ENCODE measurements at regions not wholly inside any gene's neighbourhood (a gene's known extent, or its start where the extent isn't known, plus 50 kb on each side); places are given as distances from the start of the nearest gene placed in this dataset.

- TF ChIP-seq HOXB13 (CRISPR knock-in tag; IDR thresholded peaks at IDR 0.05; ENCODE audit: low read depth) (no peak), EP300 (IDR thresholded peaks at IDR 0.05) (no peak)
- DNase-seq (ENCODE audit: low read depth in 1 of 2, low spot score in 1 of 2) (no peak), ATAC-seq (no peak), FAIRE-seq (no peak)
- Histone ChIP-seq H3K4me3 (no peak overlapping the region), H3K4me2 (no peak overlapping the region), H3K9me3 (no peaks in the 10 kb centered on the region), H3K27ac (no peak overlapping the region), H3K4me1 (no peaks in the 10 kb centered on the region)
- POLR2A ChIA-PET, result no interaction called here
- 67% methylated on average over 9 of the region's 9 CpGs for WGBS (ENCODE audit: missing lambda C conversion rate)
- CTCF ChIA-PET, result no interaction called here
Observed at GRCh38 chr3:189457631-189458412, 173.4 kb upstream of the TP63 start.

DNA sequence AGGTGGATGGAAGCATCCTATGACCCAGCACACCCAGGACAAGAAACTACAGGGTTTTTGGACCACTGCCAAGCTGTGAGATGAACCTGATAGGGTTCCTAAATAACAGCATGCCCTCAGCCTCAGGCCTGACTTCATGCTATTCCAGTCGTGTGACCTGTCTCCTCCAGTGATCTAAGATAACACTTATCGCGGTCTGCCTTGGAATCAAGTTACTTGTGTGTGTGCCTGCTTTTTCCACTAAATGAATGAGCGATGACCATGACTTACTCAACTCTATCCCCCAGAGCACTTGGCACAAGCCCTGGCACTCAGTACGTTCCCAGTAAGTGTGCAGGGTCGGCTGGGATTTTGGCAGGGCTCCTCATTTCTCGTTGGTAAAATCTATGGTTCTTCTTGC lies 172.7 kb upstream of the TP63 start:
- H3K9me3 ChIP-seq, result no peaks in the 10 kb centered on the region
- ATAC-seq, result no peak
- H3K4me2 ChIP-seq, result no peak overlapping the region
- TF ChIP-seq MYC (IDR thresholded peaks at IDR 0.05; ENCODE audit: borderline replicate concordance, low read length) (no peak), ZC3H11A (IDR thresholded peaks at IDR 0.05) (no peak), CEBPB (IDR thresholded peaks at IDR 0.05) (no peak), KDM5A (IDR thresholded peaks at IDR 0.05) (no peak), JUNB (IDR thresholded peaks at IDR 0.05) (no peak), EP300 (IDR thresholded peaks at IDR 0.05) (no peak), NFE2L2 (conservative IDR thresholded peaks at IDR 0.05; ENCODE audit: low read length) (no peak), CHD4 (IDR thresholded peaks at IDR 0.05; ENCODE audit: borderline replicate concordance) (no peak), KDM1A (IDR thresholded peaks at IDR 0.05; ENCODE audit: low read depth) (no peak), RFX5 (IDR thresholded peaks at IDR 0.05) (no peak), SREBF2 (IDR thresholded peaks at IDR 0.05) (no peak), NPAS2 (CRISPR knock-in tag; IDR thresholded peaks at IDR 0.05; ENCODE audit: borderline replicate concordance) (no peak), JUN (IDR thresholded peaks at IDR 0.05) (no peak)
- TF ChIP-seq, protein P1, sequence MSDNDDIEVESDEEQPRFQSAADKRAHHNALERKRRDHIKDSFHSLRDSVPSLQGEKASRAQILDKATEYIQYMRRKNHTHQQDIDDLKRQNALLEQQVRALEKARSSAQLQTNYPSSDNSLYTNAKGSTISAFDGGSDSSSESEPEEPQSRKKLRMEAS (IDR thresholded peaks at IDR 0.05), result no peak
- TF ChIP-seq, protein P2, sequence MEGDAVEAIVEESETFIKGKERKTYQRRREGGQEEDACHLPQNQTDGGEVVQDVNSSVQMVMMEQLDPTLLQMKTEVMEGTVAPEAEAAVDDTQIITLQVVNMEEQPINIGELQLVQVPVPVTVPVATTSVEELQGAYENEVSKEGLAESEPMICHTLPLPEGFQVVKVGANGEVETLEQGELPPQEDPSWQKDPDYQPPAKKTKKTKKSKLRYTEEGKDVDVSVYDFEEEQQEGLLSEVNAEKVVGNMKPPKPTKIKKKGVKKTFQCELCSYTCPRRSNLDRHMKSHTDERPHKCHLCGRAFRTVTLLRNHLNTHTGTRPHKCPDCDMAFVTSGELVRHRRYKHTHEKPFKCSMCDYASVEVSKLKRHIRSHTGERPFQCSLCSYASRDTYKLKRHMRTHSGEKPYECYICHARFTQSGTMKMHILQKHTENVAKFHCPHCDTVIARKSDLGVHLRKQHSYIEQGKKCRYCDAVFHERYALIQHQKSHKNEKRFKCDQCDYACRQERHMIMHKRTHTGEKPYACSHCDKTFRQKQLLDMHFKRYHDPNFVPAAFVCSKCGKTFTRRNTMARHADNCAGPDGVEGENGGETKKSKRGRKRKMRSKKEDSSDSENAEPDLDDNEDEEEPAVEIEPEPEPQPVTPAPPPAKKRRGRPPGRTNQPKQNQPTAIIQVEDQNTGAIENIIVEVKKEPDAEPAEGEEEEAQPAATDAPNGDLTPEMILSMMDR (IDR thresholded peaks at IDR 0.05), result no peak
- TF ChIP-seq, protein P3, sequence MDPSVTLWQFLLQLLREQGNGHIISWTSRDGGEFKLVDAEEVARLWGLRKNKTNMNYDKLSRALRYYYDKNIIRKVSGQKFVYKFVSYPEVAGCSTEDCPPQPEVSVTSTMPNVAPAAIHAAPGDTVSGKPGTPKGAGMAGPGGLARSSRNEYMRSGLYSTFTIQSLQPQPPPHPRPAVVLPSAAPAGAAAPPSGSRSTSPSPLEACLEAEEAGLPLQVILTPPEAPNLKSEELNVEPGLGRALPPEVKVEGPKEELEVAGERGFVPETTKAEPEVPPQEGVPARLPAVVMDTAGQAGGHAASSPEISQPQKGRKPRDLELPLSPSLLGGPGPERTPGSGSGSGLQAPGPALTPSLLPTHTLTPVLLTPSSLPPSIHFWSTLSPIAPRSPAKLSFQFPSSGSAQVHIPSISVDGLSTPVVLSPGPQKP (IDR thresholded peaks at IDR 0.05; ENCODE audit: low read depth, low read length), result no peak
- CTCF ChIA-PET, result no interaction called here
- no peak for DNase-seq (ENCODE audit: low read depth in 1 of 2, low spot score in 1 of 2)
- H3K4me3 ChIP-seq, result no peak overlapping the region
- WGBS (ENCODE audit: missing lambda C conversion rate), result 83% methylated on average over 7 of the region's 7 CpGs
- POLR2A ChIA-PET, result no interaction called here
- no peak overlapping the region for H3K27ac ChIP-seq
- no peak for FAIRE-seq
- no peaks in the 10 kb centered on the region for H3K4me1 ChIP-seq

DNA sequence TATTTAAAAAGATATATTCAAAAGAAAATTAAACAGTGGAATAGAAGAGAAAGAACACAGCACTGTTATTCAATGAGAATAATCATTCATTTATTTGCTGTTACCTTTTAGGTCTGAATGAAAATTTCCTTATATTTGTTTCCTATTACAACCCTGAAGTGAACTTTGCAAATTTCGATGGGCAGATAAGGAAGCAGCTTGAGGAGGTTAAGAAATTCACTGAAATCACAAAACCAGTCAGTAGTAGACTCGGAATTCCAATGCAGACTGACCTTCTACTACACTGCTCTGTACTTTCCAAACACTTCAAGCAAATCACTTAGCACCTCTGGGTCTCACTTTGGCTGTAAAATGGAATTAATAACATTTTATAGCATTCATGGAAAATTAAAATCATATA lies 172.0 kb upstream of the TP63 start:
- ATAC-seq, result no peak
- H3K4me1 ChIP-seq, result no peaks in the 10 kb centered on the region
- no peaks in the 10 kb centered on the region for H3K9me3 ChIP-seq
- H3K4me3 ChIP-seq, result no peak overlapping the region
- TF ChIP-seq, protein P3 (IDR thresholded peaks at IDR 0.05; ENCODE audit: low read depth, low read length), result no peak
- TF ChIP-seq JUNB (IDR thresholded peaks at IDR 0.05) (no peak), E2F6 (IDR thresholded peaks at IDR 0.05; ENCODE audit: borderline replicate concordance, low read depth) (no peak)
- TF ChIP-seq, protein P4, sequence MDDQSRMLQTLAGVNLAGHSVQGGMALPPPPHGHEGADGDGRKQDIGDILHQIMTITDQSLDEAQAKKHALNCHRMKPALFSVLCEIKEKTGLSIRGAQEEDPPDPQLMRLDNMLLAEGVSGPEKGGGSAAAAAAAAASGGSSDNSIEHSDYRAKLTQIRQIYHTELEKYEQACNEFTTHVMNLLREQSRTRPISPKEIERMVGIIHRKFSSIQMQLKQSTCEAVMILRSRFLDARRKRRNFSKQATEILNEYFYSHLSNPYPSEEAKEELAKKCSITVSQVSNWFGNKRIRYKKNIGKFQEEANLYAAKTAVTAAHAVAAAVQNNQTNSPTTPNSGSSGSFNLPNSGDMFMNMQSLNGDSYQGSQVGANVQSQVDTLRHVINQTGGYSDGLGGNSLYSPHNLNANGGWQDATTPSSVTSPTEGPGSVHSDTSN (IDR thresholded peaks at IDR 0.05), result no peak
- no peak overlapping the region for H3K27ac ChIP-seq
- no peak overlapping the region for H3K4me2 ChIP-seq
- ChIA-PET CTCF (no interaction called here), POLR2A (no interaction called here)
- no peak for FAIRE-seq
- no peak for DNase-seq (ENCODE audit: low read depth in 1 of 2, low spot score in 1 of 2)
- WGBS (ENCODE audit: missing lambda C conversion rate), result 48% methylated on average over 2 of the region's 2 CpGs

Data from A549 (cell line).